SK-N-SH (cell line): ENCODE measurements at regions not wholly inside any gene's neighbourhood (a gene's known extent, or its start where the extent isn't known, plus 50 kb on each side); places are given as distances from the start of the nearest gene placed in this dataset.
"Not testable (repeated sequence)": the region's sequence is repeated elsewhere in the genome, so short reads cannot be mapped to it uniquely, and the experiment has no call there.

Experiments
- CTCF ChIP-seq: fragments of 200-600 bp; sonication (generic); IDR thresholded peaks from 2 replicates; pipeline ENCODE4 v1.6.1; 2017; ENCODE audit warnings: antibody characterized with exemption, mild to moderate bottlenecking, moderate library complexity
- EP300 ChIP-seq, 2 experiments: IDR thresholded peaks; 2 replicates each; pipeline versions ENCODE4 v1.4.0 to v1.6.1; 2012; ENCODE audit warnings: borderline replicate concordance in 1 of 2, low read depth in 1 of 2, low read length in 1 of 2
- GABPA ChIP-seq: IDR thresholded peaks from 2 replicates; pipeline ENCODE4 v1.4.0; 2012; ENCODE audit warnings: low read depth, mild to moderate bottlenecking
- MAX ChIP-seq: IDR thresholded peaks from 2 replicates; pipeline ENCODE4 v1.4.0; 2012; ENCODE audit warnings: low read depth
- PBX3 ChIP-seq: IDR thresholded peaks from 2 replicates; pipeline ENCODE4; 2012
- REST ChIP-seq: IDR thresholded peaks from 2 replicates; pipeline ENCODE4 v1.6.1; 2012; ENCODE audit warnings: mild to moderate bottlenecking, low read depth, low read length, moderate library complexity
- RXRA ChIP-seq: IDR thresholded peaks from 2 replicates; pipeline ENCODE4 v1.4.0; 2012; ENCODE audit warnings: low read depth, mild to moderate bottlenecking, borderline replicate concordance
- USF2 ChIP-seq: fragments of 150-350 bp; IDR thresholded peaks from 2 replicates; pipeline ENCODE4 v1.6.1; 2017; ENCODE audit warnings: antibody characterized with exemption, low read length, low read depth, borderline replicate concordance

GRCh38 chr10:90233805-90234204, 532.4 kb downstream of the KIF20B start:
- TF ChIP-seq CTCF; GABPA; USF2; MAX; REST; PBX3; EP300 (IDR thresholded peaks at IDR 0.05; ENCODE audit: borderline replicate concordance in 1 of 2, low read depth in 1 of 2, low read length in 1 of 2); RXRA: not testable (repeated sequence)
